Activated CD4-positive, alpha-beta T cell treated with anti-CD3 and anti-CD28 coated beads, Interleukin-2, amount 10 ng/mL, durations not matched to agents 24 days and 14 days (primary cell): ENCODE measurements at regions not wholly inside any gene's neighbourhood (a gene's known extent, or its start where the extent isn't known, plus 50 kb on each side); places are given as distances from the start of the nearest gene placed in this dataset.

Experiments used
- DNase-seq: peaks from one replicate; pipeline ENCODE4 v3.0.0; 2022
- H3K27ac Mint-ChIP-seq: one replicate; pipeline ENCODE4 v1.8.0; 2022; ENCODE audit warnings: mild to moderate bottlenecking, mixed read lengths
- H3K27me3 Mint-ChIP-seq: one replicate; pipeline ENCODE4 v1.8.0; 2022; ENCODE audit warnings: mixed read lengths
- H3K36me3 Mint-ChIP-seq: one replicate; pipeline ENCODE4 v1.8.0; 2022; ENCODE audit warnings: low read depth, mild to moderate bottlenecking, mixed read lengths
- H3K4me1 Mint-ChIP-seq: one replicate; pipeline ENCODE4 v1.8.0; 2021; ENCODE audit warnings: mixed read lengths
- H3K4me3 Mint-ChIP-seq: one replicate; pipeline ENCODE4 v1.8.0; 2022; ENCODE audit warnings: mild to moderate bottlenecking, moderate library complexity, mixed read lengths
- H3K9me3 Mint-ChIP-seq: one replicate; pipeline ENCODE4 v1.8.0; 2021; ENCODE audit warnings: mixed read lengths
- intact Hi-C: fragments of 100-400 bp; cut with micrococcal nuclease; formaldehyde crosslinking; loops from one replicate; pipeline ENCODE4 v1.15.1; 2023

- intact Hi-C loops = no loop called here
- H3K4me3 Mint-ChIP-seq = no peak overlapping the region
- no peak for DNase-seq
Observed at GRCh38 chr1:213744780-213745179, 243.0 kb upstream of the PROX1 start.

GRCh38 chr1:213745451-213745850, 242.3 kb upstream of the PROX1 start:
- H3K27me3 Mint-ChIP-seq = no peaks in the 10 kb centered on the region
- H3K4me3 Mint-ChIP-seq = no peak overlapping the region
- no peaks in the 10 kb centered on the region for H3K36me3 Mint-ChIP-seq
- intact Hi-C loops = no loop called here
- no peak overlapping the region for H3K27ac Mint-ChIP-seq
- DNase-seq = no peak
- H3K4me1 Mint-ChIP-seq = no peaks in the 10 kb centered on the region
- peaks cover 3% of the 10 kb centered on the region for H3K9me3 Mint-ChIP-seq

More at GRCh38 chr1:213744780-213745179, 243.0 kb upstream of the PROX1 start:
- no peaks in the 10 kb centered on the region for H3K4me1 Mint-ChIP-seq
- no peaks in the 10 kb centered on the region for H3K36me3 Mint-ChIP-seq
- no peaks in the 10 kb centered on the region for H3K27me3 Mint-ChIP-seq
- peaks cover 3% of the 10 kb centered on the region for H3K9me3 Mint-ChIP-seq
- no peak overlapping the region for H3K27ac Mint-ChIP-seq

- no peak for DNase-seq
- Mint-ChIP-seq H3K4me1 (no peaks in the 10 kb centered on the region), H3K27ac (no peak overlapping the region), H3K36me3 (no peaks in the 10 kb centered on the region), H3K4me3 (no peak overlapping the region), H3K27me3 (no peaks in the 10 kb centered on the region), H3K9me3 (no peaks in the 10 kb centered on the region)
- intact Hi-C loops = no loop called here
Observed at GRCh38 chr1:213749558-213749957, 238.2 kb upstream of the PROX1 start.

- H3K9me3 Mint-ChIP-seq = no peaks in the 10 kb centered on the region
- no peak for DNase-seq
- no peak overlapping the region for H3K27ac Mint-ChIP-seq
- H3K27me3 Mint-ChIP-seq = no peaks in the 10 kb centered on the region
- no peak overlapping the region for H3K4me3 Mint-ChIP-seq
- H3K4me1 Mint-ChIP-seq = no peaks in the 10 kb centered on the region
- intact Hi-C loops = no loop called here
- H3K36me3 Mint-ChIP-seq = no peaks in the 10 kb centered on the region
Observed at GRCh38 chr1:213750231-213751063, 237.3 kb upstream of the PROX1 start.

- Mint-ChIP-seq H3K9me3 (no peaks in the 10 kb centered on the region), H3K27me3 (no peaks in the 10 kb centered on the region), H3K27ac (no peak overlapping the region), H3K4me3 (no peak overlapping the region), H3K4me1 (no peaks in the 10 kb centered on the region), H3K36me3 (no peaks in the 10 kb centered on the region)
- intact Hi-C loops = no loop called here
- DNase-seq = no peak
Observed at GRCh38 chr1:213751064-213751397, 236.7 kb upstream of the PROX1 start.

GRCh38 chr1:213759359-213760181, 228.2 kb upstream of the PROX1 start:
- Mint-ChIP-seq H3K9me3 (no peaks in the 10 kb centered on the region), H3K27ac (no peak overlapping the region), H3K36me3 (no peaks in the 10 kb centered on the region), H3K4me3 (no peak overlapping the region), H3K4me1 (peaks cover 10% of the 10 kb centered on the region), H3K27me3 (no peaks in the 10 kb centered on the region)
- no peak for DNase-seq
- intact Hi-C loops = no loop called here

- peak overlapping the region; percentile 7 for H3K4me3 Mint-ChIP-seq
- no peak overlapping the region for H3K27ac Mint-ChIP-seq
- no peaks in the 10 kb centered on the region for H3K36me3 Mint-ChIP-seq
- peak; percentile 76 for DNase-seq
- peaks cover 10% of the 10 kb centered on the region for H3K4me1 Mint-ChIP-seq
- no peaks in the 10 kb centered on the region for H3K9me3 Mint-ChIP-seq
- no peaks in the 10 kb centered on the region for H3K27me3 Mint-ChIP-seq
- intact Hi-C loops = no loop called here
Observed at GRCh38 chr1:213761845-213762407, 225.8 kb upstream of the PROX1 start.

- Mint-ChIP-seq H3K27ac (no peak overlapping the region), H3K9me3 (no peaks in the 10 kb centered on the region), H3K4me3 (no peak overlapping the region), H3K4me1 (no peaks in the 10 kb centered on the region), H3K27me3 (peaks cover 2% of the 10 kb centered on the region), H3K36me3 (no peaks in the 10 kb centered on the region)
- DNase-seq = no peak
- intact Hi-C loops = no loop called here
Observed at GRCh38 chr1:213767683-213768082, 220.1 kb upstream of the PROX1 start.

- no peak overlapping the region for H3K4me3 Mint-ChIP-seq
- intact Hi-C loops = no loop called here
- DNase-seq = no peak
- no peaks in the 10 kb centered on the region for H3K36me3 Mint-ChIP-seq
- H3K9me3 Mint-ChIP-seq = no peaks in the 10 kb centered on the region
- H3K4me1 Mint-ChIP-seq = peaks cover 1% of the 10 kb centered on the region
- H3K27me3 Mint-ChIP-seq = peaks cover 2% of the 10 kb centered on the region
- H3K27ac Mint-ChIP-seq = no peak overlapping the region
Observed at GRCh38 chr1:213772128-213773063, 215.4 kb upstream of the PROX1 start.

- intact Hi-C loops = no loop called here
- Mint-ChIP-seq H3K4me1 (peaks cover 1% of the 10 kb centered on the region), H3K27ac (no peak overlapping the region), H3K9me3 (no peaks in the 10 kb centered on the region), H3K36me3 (no peaks in the 10 kb centered on the region), H3K27me3 (peaks cover under 1% of the 10 kb centered on the region), H3K4me3 (no peak overlapping the region)
- no peak for DNase-seq
Observed at GRCh38 chr1:213773975-213774374, 213.8 kb upstream of the PROX1 start.

GRCh38 chr1:213776969-213777368, 210.8 kb upstream of the PROX1 start:
- no peak overlapping the region for H3K27ac Mint-ChIP-seq
- H3K27me3 Mint-ChIP-seq = peaks cover 2% of the 10 kb centered on the region
- H3K36me3 Mint-ChIP-seq = no peaks in the 10 kb centered on the region
- DNase-seq = no peak
- peaks cover 1% of the 10 kb centered on the region for H3K4me1 Mint-ChIP-seq
- H3K4me3 Mint-ChIP-seq = no peak overlapping the region
- intact Hi-C loops = no loop called here
- no peaks in the 10 kb centered on the region for H3K9me3 Mint-ChIP-seq

- no peaks in the 10 kb centered on the region for H3K36me3 Mint-ChIP-seq
- H3K27ac Mint-ChIP-seq = no peak overlapping the region
- peaks cover 3% of the 10 kb centered on the region for H3K4me1 Mint-ChIP-seq
- no peak overlapping the region for H3K4me3 Mint-ChIP-seq
- intact Hi-C loops = no loop called here
- DNase-seq = no peak
- H3K9me3 Mint-ChIP-seq = no peaks in the 10 kb centered on the region
- peaks cover 5% of the 10 kb centered on the region for H3K27me3 Mint-ChIP-seq
Observed at GRCh38 chr1:213779228-213779627, 208.5 kb upstream of the PROX1 start.

GRCh38 chr1:213782941-213783672, 204.7 kb upstream of the PROX1 start:
- Mint-ChIP-seq H3K27me3 (peaks cover 7% of the 10 kb centered on the region), H3K9me3 (no peaks in the 10 kb centered on the region), H3K4me1 (peaks cover 2% of the 10 kb centered on the region), H3K4me3 (no peak overlapping the region), H3K36me3 (no peaks in the 10 kb centered on the region), H3K27ac (no peak overlapping the region)
- intact Hi-C loops = no loop called here
- no peak for DNase-seq
